Testis (tissue), 2 donors: ENCODE measurements at regions not wholly inside any gene's neighbourhood (a gene's known extent, or its start where the extent isn't known, plus 50 kb on each side); places are given as distances from the start of the nearest gene placed in this dataset.
"Not testable (repeated sequence)": the region's sequence is repeated elsewhere in the genome, so short reads cannot be mapped to it uniquely, and the experiment has no call there.

ENCODE experiments used
- DNase-seq: peaks from one replicate; pipeline ENCODE4 v3.0.0-alpha.2; 2019
- H3K27ac ChIP-seq, 2 donors: fragments of 200-600 bp; sonication (generic); one replicate each; pipeline ENCODE4 v1.5.1; 2019
- H3K27me3 ChIP-seq: fragments of 200-600 bp; sonication (generic); one replicate; pipeline ENCODE4 v1.5.1; 2019
- H3K36me3 ChIP-seq: fragments of 200-600 bp; sonication (generic); one replicate; pipeline ENCODE4 v1.5.1; 2017; ENCODE audit warnings: low read depth; ENCODE audit errors: missing control alignments
- H3K4me1 ChIP-seq: fragments of 200-600 bp; sonication (generic); one replicate; pipeline ENCODE4 v1.5.1; 2019
- H3K4me3 ChIP-seq, 2 donors: fragments of 200-600 bp; sonication (generic); one replicate each; pipeline ENCODE4 v1.5.1; 2017 to 2019
- H3K9me3 ChIP-seq: fragments of 200-600 bp; sonication (generic); one replicate; pipeline ENCODE4 v1.5.1; 2017
- POLR2A ChIP-seq: fragments of 450-650 bp; IDR thresholded peaks from one replicate; pipeline ENCODE4 v1.6.1; 2017; ENCODE audit warnings: antibody characterized with exemption, mild to moderate bottlenecking, moderate library complexity
- WGBS, 2 donors: methylation state at CpG; one replicate each; pipeline ENCODE4 v1.1.5; 2018; 5-methylcytosine and 5-hydroxymethylcytosine counted together
- intact Hi-C: fragments of 100-400 bp; cut with DNase I; formaldehyde crosslinking; loops from one replicate; pipeline ENCODE4 v1.15.1; 2023; ENCODE audit warnings: low total_unique reads
- TF ChIP-seq, protein P1 (sequence below), 3 experiments: fragments of 450-650 bp in 2 of 3; fragments of 200-600 bp in 1 of 3; sonication (generic) in 1 of 3; IDR thresholded peaks; one replicate each; pipeline ENCODE4 v1.5.1; 2016 to 2019; ENCODE audit warnings: antibody characterized with exemption in 3 of 3, mild to moderate bottlenecking in 2 of 3, moderate library complexity in 1 of 3

DNA sequence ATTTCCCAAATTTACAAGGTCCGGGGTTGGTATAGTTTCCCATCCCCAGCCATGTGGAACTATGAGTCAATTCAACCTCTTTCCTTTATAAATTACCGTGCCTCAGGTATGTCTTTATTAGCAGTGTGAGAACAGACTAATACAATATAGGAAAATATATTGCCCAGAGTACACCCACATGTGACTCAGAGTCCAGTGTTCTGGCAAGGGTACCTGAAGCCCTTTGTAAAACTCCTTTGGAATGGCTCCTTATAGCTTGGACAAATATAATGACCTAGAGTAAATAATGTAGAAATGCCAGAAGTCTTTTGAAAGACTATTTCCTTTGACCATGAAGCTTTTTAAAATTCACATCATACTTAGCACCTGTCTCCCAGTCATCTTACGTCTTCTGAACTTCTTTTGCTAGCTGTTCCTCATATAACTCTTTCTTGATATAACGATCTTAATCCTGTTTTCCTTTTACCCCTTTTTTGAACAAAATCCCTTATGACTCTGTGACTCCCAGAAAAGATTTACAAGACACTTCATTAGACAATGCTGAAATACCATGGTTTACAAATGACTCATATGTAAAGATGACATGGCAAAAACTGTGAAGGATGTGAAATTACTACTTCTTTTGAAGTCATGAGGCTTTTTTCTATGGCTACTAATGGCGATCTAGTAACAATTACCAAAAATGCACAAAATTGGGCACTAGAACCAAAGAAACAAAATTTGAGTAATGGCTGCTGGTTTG is 408.9 kb downstream of the NAP1L3 start:
- WGBS, 2 donors, result 91 to 96% methylated on average over 5 of the region's 5 CpGs

GRCh38 chrX:93259029-93259428 is 414.3 kb downstream of the NAP1L3 start:
- no peaks in the 10 kb centered on the region for H3K4me1 ChIP-seq
- no peaks in the 10 kb centered on the region for H3K36me3 ChIP-seq
- H3K4me3 ChIP-seq, result no peak overlapping the region
- WGBS, 2 donors, result 88 to 91% methylated on average over 1 of the region's 1 CpG
- no peaks in the 10 kb centered on the region for H3K27me3 ChIP-seq
- TF ChIP-seq, protein P1, sequence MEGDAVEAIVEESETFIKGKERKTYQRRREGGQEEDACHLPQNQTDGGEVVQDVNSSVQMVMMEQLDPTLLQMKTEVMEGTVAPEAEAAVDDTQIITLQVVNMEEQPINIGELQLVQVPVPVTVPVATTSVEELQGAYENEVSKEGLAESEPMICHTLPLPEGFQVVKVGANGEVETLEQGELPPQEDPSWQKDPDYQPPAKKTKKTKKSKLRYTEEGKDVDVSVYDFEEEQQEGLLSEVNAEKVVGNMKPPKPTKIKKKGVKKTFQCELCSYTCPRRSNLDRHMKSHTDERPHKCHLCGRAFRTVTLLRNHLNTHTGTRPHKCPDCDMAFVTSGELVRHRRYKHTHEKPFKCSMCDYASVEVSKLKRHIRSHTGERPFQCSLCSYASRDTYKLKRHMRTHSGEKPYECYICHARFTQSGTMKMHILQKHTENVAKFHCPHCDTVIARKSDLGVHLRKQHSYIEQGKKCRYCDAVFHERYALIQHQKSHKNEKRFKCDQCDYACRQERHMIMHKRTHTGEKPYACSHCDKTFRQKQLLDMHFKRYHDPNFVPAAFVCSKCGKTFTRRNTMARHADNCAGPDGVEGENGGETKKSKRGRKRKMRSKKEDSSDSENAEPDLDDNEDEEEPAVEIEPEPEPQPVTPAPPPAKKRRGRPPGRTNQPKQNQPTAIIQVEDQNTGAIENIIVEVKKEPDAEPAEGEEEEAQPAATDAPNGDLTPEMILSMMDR (IDR thresholded peaks at IDR 0.05), result peak in 1 of 3 experiments; percentile 11
- no peak for TF ChIP-seq POLR2A
- H3K27ac ChIP-seq, result no peak overlapping the region
- H3K9me3 ChIP-seq, result no peaks in the 10 kb centered on the region
- intact Hi-C loops, result no loop called here
- DNase-seq, result no peak

More for the DNA sequence above, 408.9 kb downstream of the NAP1L3 start:
- intact Hi-C loops, result no loop called here
- Histone ChIP-seq H3K27me3 (no peaks in the 10 kb centered on the region), H3K9me3 (no peaks in the 10 kb centered on the region), H3K4me3 (no peak overlapping the region), H3K36me3 (no peaks in the 10 kb centered on the region), H3K4me1 (no peaks in the 10 kb centered on the region), H3K27ac (no peak overlapping the region)
- TF ChIP-seq POLR2A, result no peak
- TF ChIP-seq, protein P1 (IDR thresholded peaks at IDR 0.05), result no peak
- DNase-seq, result no peak

DNA sequence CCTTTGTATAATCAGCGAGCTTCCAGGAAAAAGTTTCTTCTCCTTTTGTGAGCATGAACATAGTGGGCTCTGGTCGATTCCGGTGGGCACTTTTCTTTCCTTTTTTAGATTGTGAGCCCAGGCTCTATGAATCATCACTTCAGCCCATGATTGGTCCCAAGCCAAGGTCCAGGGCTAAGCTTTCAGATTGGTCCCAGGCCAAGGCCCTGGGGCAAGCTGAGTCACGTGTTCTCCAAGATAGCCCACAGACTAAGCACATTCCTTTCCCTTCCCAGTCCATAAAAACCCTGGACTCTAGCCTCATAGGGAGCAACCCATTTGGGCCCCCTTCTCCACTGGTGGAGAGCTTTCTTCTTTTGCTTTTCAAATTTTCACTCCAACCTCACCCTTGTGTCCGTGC is 430.5 kb downstream of the NAP1L3 start:
- 65 to 70% methylated on average over 2 to 5 of the region's 5 CpGs for WGBS, 2 donors
- no peak for DNase-seq
- intact Hi-C loops, result no loop called here
- no peaks in the 10 kb centered on the region for H3K36me3 ChIP-seq
- no peaks in the 10 kb centered on the region for H3K27me3 ChIP-seq
- H3K9me3 ChIP-seq, result no peaks in the 10 kb centered on the region
- H3K4me1 ChIP-seq, result no peaks in the 10 kb centered on the region
- no peak overlapping the region for H3K4me3 ChIP-seq
- no peak overlapping the region for H3K27ac ChIP-seq
- no peak for TF ChIP-seq POLR2A
- TF ChIP-seq, protein P1 (IDR thresholded peaks at IDR 0.05), result no peak

GRCh38 chrX:93235494-93236256 is 437.7 kb downstream of the NAP1L3 start:
- 74 to 84% methylated on average over 8 to 15 of the region's 32 CpGs for WGBS, 2 donors

GRCh38 chrX:93229036-93229435 is 444.3 kb downstream of the NAP1L3 start:
- Histone ChIP-seq H3K27me3 (no peaks in the 10 kb centered on the region), H3K4me1 (no peaks in the 10 kb centered on the region), H3K27ac (no peak overlapping the region), H3K4me3 (no peak overlapping the region), H3K9me3 (no peaks in the 10 kb centered on the region), H3K36me3 (no peaks in the 10 kb centered on the region)
- 60 to 64% methylated on average over 3 of the region's 3 CpGs for WGBS, 2 donors
- no peak for TF ChIP-seq POLR2A
- TF ChIP-seq, protein P1 (IDR thresholded peaks at IDR 0.05), result no peak
- no peak for DNase-seq
- intact Hi-C loops, result no loop called here

More at GRCh38 chrX:93235494-93236256, 437.7 kb downstream of the NAP1L3 start:
- H3K4me3 ChIP-seq, H3K9me3 ChIP-seq, H3K4me1 ChIP-seq, H3K27ac ChIP-seq, intact Hi-C loops, H3K27me3 ChIP-seq, DNase-seq, H3K36me3 ChIP-seq: not testable (repeated sequence)
